HG03378 (cell line): ENCODE measurements at regions not wholly inside any gene's neighbourhood (a gene's known extent, or its start where the extent isn't known, plus 50 kb on each side); places are given as distances from the start of the nearest gene placed in this dataset.

ENCODE experiments used
- ATAC-seq: cut with Tn5 transposase; IDR thresholded peaks from one replicate; pipeline ENCODE4 v1.9.1; 2021; ENCODE audit warnings: mild to moderate bottlenecking, moderate library complexity; ENCODE audit not compliant: unreplicated experiment

GRCh38 chr3:177724020-177724638 lies 526.8 kb upstream of the TBL1XR1 start:
- ATAC-seq, result no peak

GRCh38 chr3:177725165-177725564 lies 527.9 kb upstream of the TBL1XR1 start:
- no peak for ATAC-seq

- no peak for ATAC-seq
Measured at GRCh38 chr3:177726807-177727206, 529.5 kb upstream of the TBL1XR1 start.

GRCh38 chr3:177729956-177730681 lies 532.8 kb upstream of the TBL1XR1 start:
- no peak for ATAC-seq

GRCh38 chr3:177730814-177731213 lies 533.5 kb upstream of the TBL1XR1 start:
- no peak for ATAC-seq

GRCh38 chr3:177731644-177732268 lies 534.5 kb upstream of the TBL1XR1 start:
- ATAC-seq, result no peak

GRCh38 chr3:177733233-177733632 lies 536.0 kb upstream of the TBL1XR1 start:
- no peak for ATAC-seq

GRCh38 chr3:177733936-177734335 lies 536.7 kb upstream of the TBL1XR1 start:
- ATAC-seq, result no peak

- ATAC-seq, result no peak
Measured at GRCh38 chr3:177735431-177735830, 538.1 kb upstream of the TBL1XR1 start.

GRCh38 chr3:177739461-177739860 lies 542.2 kb upstream of the TBL1XR1 start:
- no peak for ATAC-seq

GRCh38 chr3:177740254-177740653 lies 543.0 kb upstream of the TBL1XR1 start:
- no peak for ATAC-seq

- ATAC-seq, result peak; percentile 79
Measured at GRCh38 chr3:177742273-177742672, 545.0 kb upstream of the TBL1XR1 start.

- no peak for ATAC-seq
Measured at GRCh38 chr3:177743173-177743890, 546.0 kb upstream of the TBL1XR1 start.

GRCh38 chr3:177744873-177745606 lies 547.8 kb upstream of the TBL1XR1 start:
- no peak for ATAC-seq

- no peak for ATAC-seq
Measured at GRCh38 chr3:177745607-177746005, 548.3 kb upstream of the TBL1XR1 start.

GRCh38 chr3:177746337-177746933 lies 549.2 kb upstream of the TBL1XR1 start:
- no peak for ATAC-seq

GRCh38 chr3:177749836-177750235 lies 552.6 kb upstream of the TBL1XR1 start:
- ATAC-seq, result no peak

GRCh38 chr3:177750436-177750835 lies 553.2 kb upstream of the TBL1XR1 start:
- ATAC-seq, result no peak

GRCh38 chr3:177751770-177752169 lies 554.5 kb upstream of the TBL1XR1 start:
- no peak for ATAC-seq

- ATAC-seq, result no peak
Measured at GRCh38 chr3:177752831-177753230, 555.5 kb upstream of the TBL1XR1 start.
